Mesendoderm (in vitro differentiated cells): ENCODE measurements at regions not wholly inside any gene's neighbourhood (a gene's known extent, or its start where the extent isn't known, plus 50 kb on each side); places are given as distances from the start of the nearest gene placed in this dataset.
A peak's percentile ranks its signal among the peaks of the same experiment; 100 is the strongest.

Experiments
- DNase-seq: peaks from one replicate; pipeline ENCODE4 v3.0.0; 2013
- H2AK5ac ChIP-seq: 2 replicates; pipeline ENCODE4 v1.6.1; 2013; ENCODE audit warnings: low read length, inconsistent platforms
- H2BK120ac ChIP-seq: 2 replicates; pipeline ENCODE4 v1.6.1; 2013; ENCODE audit warnings: low read depth, mild to moderate bottlenecking, low read length, moderate library complexity, mixed read lengths
- H2BK15ac ChIP-seq: replicated peaks from 2 replicates; pipeline ENCODE4 v1.6.1; 2013; ENCODE audit warnings: low read depth, mild to moderate bottlenecking, moderate library complexity
- H2BK5ac ChIP-seq: 2 replicates; pipeline ENCODE4 v1.6.1; 2013; ENCODE audit warnings: low read length, inconsistent platforms
- H3K18ac ChIP-seq: 2 replicates; pipeline ENCODE4 v1.6.1; 2013; ENCODE audit warnings: mild to moderate bottlenecking, low read length, mixed read lengths
- H3K23ac ChIP-seq: one replicate; pipeline ENCODE4 v1.6.1; 2013; ENCODE audit warnings: low read length
- H3K27ac ChIP-seq: 2 replicates; pipeline ENCODE4 v1.5.1; 2013; ENCODE audit warnings: low read depth, mild to moderate bottlenecking, inconsistent platforms, low read length, moderate library complexity
- H3K27me3 ChIP-seq: 2 replicates; pipeline ENCODE4 v1.6.1; 2013; ENCODE audit warnings: low read length, control low read depth, mild to moderate bottlenecking, inconsistent platforms; ENCODE audit not compliant: insufficient read depth, poor library complexity
- H3K36me3 ChIP-seq: 2 replicates; pipeline ENCODE4 v1.6.1; 2013; ENCODE audit warnings: low read length, inconsistent platforms; ENCODE audit not compliant: control insufficient read depth, insufficient read depth
- H3K4ac ChIP-seq: one replicate; pipeline ENCODE4 v1.6.1; 2013; ENCODE audit warnings: low read depth, mild to moderate bottlenecking, low read length, moderate library complexity
- H3K4me1 ChIP-seq: 2 replicates; pipeline ENCODE4 v1.6.1; 2013; ENCODE audit warnings: low read depth, low read length, inconsistent platforms; ENCODE audit not compliant: control insufficient read depth
- H3K4me2 ChIP-seq: 2 replicates; pipeline ENCODE4 v1.6.1; 2013; ENCODE audit warnings: low read length
- H3K4me3 ChIP-seq: 2 replicates; pipeline ENCODE4 v1.5.1; 2013; ENCODE audit warnings: mild to moderate bottlenecking, low read length
- H3K56ac ChIP-seq: one replicate; pipeline ENCODE4 v1.6.1; 2013; ENCODE audit warnings: low read length
- H3K79me1 ChIP-seq: 2 replicates; pipeline ENCODE4 v1.6.1; 2013; ENCODE audit warnings: low read length, inconsistent platforms
- H3K79me2 ChIP-seq: 2 replicates; pipeline ENCODE4 v1.6.1; 2013; ENCODE audit warnings: mild to moderate bottlenecking, low read length; ENCODE audit not compliant: control insufficient read depth, insufficient read depth
- H3K9ac ChIP-seq: 2 replicates; pipeline ENCODE4 v1.6.1; 2013; ENCODE audit warnings: low read length, inconsistent platforms
- H4K5ac ChIP-seq: one replicate; pipeline ENCODE4 v1.6.1; 2013; ENCODE audit warnings: low read length
- H4K8ac ChIP-seq: one replicate; pipeline ENCODE4 v1.6.1; 2013; ENCODE audit warnings: low read depth, mild to moderate bottlenecking, control low read depth, low read length, moderate library complexity
- WGBS: extraction: QIAGEN DNeasy Blood & Tissue Kit; methylation state at CpG from one replicate; pipeline ENCODE4 v1.1.7; 2013; ENCODE audit warnings: low lambda C conversion rate, missing lambda C conversion rate; ENCODE audit not compliant: insufficient coverage; ENCODE audit errors: extremely low coverage; 5-methylcytosine and 5-hydroxymethylcytosine counted together

- Histone ChIP-seq H3K18ac (no peak overlapping the region), H3K4me3 (no peak overlapping the region), H3K56ac (no peak overlapping the region), H3K36me3 (no peaks in the 10 kb centered on the region), H3K27me3 (no peaks in the 10 kb centered on the region), H4K8ac (no peak overlapping the region), H3K4me2 (no peak overlapping the region), H3K4ac (no peak overlapping the region), H3K9ac (no peak overlapping the region), H3K23ac (no peak overlapping the region), H3K4me1 (peaks cover 8% of the 10 kb centered on the region), H3K79me1 (no peaks in the 10 kb centered on the region), H2BK5ac (no peak overlapping the region), H2BK15ac (no peak overlapping the region), H3K27ac (no peak overlapping the region), H2BK120ac (no peak overlapping the region), H3K79me2 (no peaks in the 10 kb centered on the region), H2AK5ac (no peak overlapping the region), H4K5ac (no peak overlapping the region)
- no peak for DNase-seq
- no CpG with 5 or more reads among the region's 1 CpG for WGBS
These were observed 147.4 kb downstream of the CXCL12 start for GRCh38 chr10:44237364-44238049.

GRCh38 chr10:44235363-44235762 lies 149.5 kb downstream of the CXCL12 start:
- no CpG with 5 or more reads among the region's 5 CpGs for WGBS
- H3K4me1 ChIP-seq, result peaks cover 8% of the 10 kb centered on the region
- H3K4me2 ChIP-seq, result no peak overlapping the region
- H3K36me3 ChIP-seq, result no peaks in the 10 kb centered on the region
- no peak overlapping the region for H3K4me3 ChIP-seq
- no peaks in the 10 kb centered on the region for H3K79me1 ChIP-seq
- DNase-seq, result no peak
- H2BK120ac ChIP-seq, result no peak overlapping the region
- no peak overlapping the region for H3K27ac ChIP-seq
- H3K27me3 ChIP-seq, result no peaks in the 10 kb centered on the region
- no peak overlapping the region for H2BK15ac ChIP-seq
- no peak overlapping the region for H3K23ac ChIP-seq
- H3K79me2 ChIP-seq, result no peaks in the 10 kb centered on the region
- H2AK5ac ChIP-seq, result no peak overlapping the region
- no peak overlapping the region for H4K8ac ChIP-seq
- H3K4ac ChIP-seq, result no peak overlapping the region
- no peak overlapping the region for H4K5ac ChIP-seq
- H3K18ac ChIP-seq, result no peak overlapping the region
- no peak overlapping the region for H3K56ac ChIP-seq
- H3K9ac ChIP-seq, result no peak overlapping the region
- H2BK5ac ChIP-seq, result no peak overlapping the region

GRCh38 chr10:44234483-44234875 lies 150.4 kb downstream of the CXCL12 start:
- Histone ChIP-seq H3K23ac (no peak overlapping the region), H3K56ac (no peak overlapping the region), H3K79me1 (no peaks in the 10 kb centered on the region), H3K27me3 (no peaks in the 10 kb centered on the region), H4K8ac (no peak overlapping the region), H2BK15ac (no peak overlapping the region), H2BK5ac (no peak overlapping the region), H3K4me1 (peaks cover 8% of the 10 kb centered on the region), H2AK5ac (no peak overlapping the region), H3K18ac (no peak overlapping the region), H2BK120ac (no peak overlapping the region), H3K27ac (no peak overlapping the region), H3K4me2 (no peak overlapping the region), H3K36me3 (no peaks in the 10 kb centered on the region), H3K4me3 (no peak overlapping the region), H3K9ac (no peak overlapping the region), H4K5ac (no peak overlapping the region), H3K4ac (no peak overlapping the region), H3K79me2 (no peaks in the 10 kb centered on the region)
- DNase-seq, result peak; percentile 62
- no CpG with 5 or more reads among the region's 3 CpGs for WGBS

GRCh38 chr10:44233561-44234482 lies 151.1 kb downstream of the CXCL12 start:
- Histone ChIP-seq H3K79me1 (no peaks in the 10 kb centered on the region), H2AK5ac (no peak overlapping the region), H3K18ac (peak overlapping the region; percentile 19), H4K8ac (no peak overlapping the region), H2BK120ac (no peak overlapping the region), H3K27ac (peak overlapping the region; percentile 64), H3K4me1 (peaks cover 8% of the 10 kb centered on the region), H3K4me3 (no peak overlapping the region), H3K9ac (peak overlapping the region; percentile 17), H3K23ac (no peak overlapping the region), H3K4ac (peak overlapping the region; percentile 6), H3K4me2 (peak overlapping the region; percentile 18), H3K56ac (peak overlapping the region; percentile 76), H2BK15ac (no peak overlapping the region), H3K27me3 (no peaks in the 10 kb centered on the region), H4K5ac (no peak overlapping the region), H3K36me3 (no peaks in the 10 kb centered on the region), H2BK5ac (peak overlapping the region; percentile 57), H3K79me2 (no peaks in the 10 kb centered on the region)
- peak; percentile 96 for DNase-seq
- WGBS, result no CpG with 5 or more reads among the region's 23 CpGs

- Histone ChIP-seq H2AK5ac (no peak overlapping the region), H3K4me2 (no peak overlapping the region), H3K18ac (no peak overlapping the region), H3K27ac (no peak overlapping the region), H3K79me2 (no peaks in the 10 kb centered on the region), H3K79me1 (no peaks in the 10 kb centered on the region), H3K27me3 (no peaks in the 10 kb centered on the region), H3K23ac (no peak overlapping the region), H4K5ac (no peak overlapping the region), H2BK120ac (no peak overlapping the region), H3K9ac (no peak overlapping the region), H3K36me3 (no peaks in the 10 kb centered on the region), H3K4me1 (no peaks in the 10 kb centered on the region), H3K4me3 (no peak overlapping the region), H4K8ac (no peak overlapping the region), H2BK5ac (no peak overlapping the region), H2BK15ac (no peak overlapping the region), H3K4ac (no peak overlapping the region), H3K56ac (no peak overlapping the region)
- DNase-seq, result no peak
- no CpG with 5 or more reads among the region's 3 CpGs for WGBS
These were observed 167.6 kb downstream of the CXCL12 start for GRCh38 chr10:44217274-44217820.
